ENCODE measurements at regions not wholly inside any gene's neighbourhood (a gene's known extent, or its start where the extent isn't known, plus 50 kb on each side); places are given as distances from the start of the nearest gene placed in this dataset.

- H3K4me3 ChIP-seq (ENCODE audit: low read depth, low read length) = no peak overlapping the region
- no peak for TF ChIP-seq CTCF (IDR thresholded peaks at IDR 0.05; ENCODE audit: low read depth, low read length, missing control alignments)
- H3K36me3 ChIP-seq (replicated peaks) = no peaks in the 10 kb centered on the region
- H3K27me3 ChIP-seq (replicated peaks) = no peaks in the 10 kb centered on the region
- no peak overlapping the region for H3K27ac ChIP-seq
- DNase-seq = no peak
- in situ Hi-C loops (cut with HindIII; ENCODE audit: low pct_ligation_motif_present, low sequenced_read_pairs) = no loop called here
These were observed 261.5 kb downstream of the SNX10 start for GRCh38 chr7:26553128-26553527.

- H3K27me3 ChIP-seq (replicated peaks) = no peaks in the 10 kb centered on the region
- DNase-seq = no peak
- no peak overlapping the region for H3K27ac ChIP-seq
- in situ Hi-C loops (cut with HindIII; ENCODE audit: low pct_ligation_motif_present, low sequenced_read_pairs) = no loop called here
- TF ChIP-seq CTCF (IDR thresholded peaks at IDR 0.05; ENCODE audit: low read depth, low read length, missing control alignments) = no peak
- no peak overlapping the region for H3K4me3 ChIP-seq (ENCODE audit: low read depth, low read length)
- H3K36me3 ChIP-seq (replicated peaks) = no peaks in the 10 kb centered on the region
These were observed 261.9 kb downstream of the SNX10 start for GRCh38 chr7:26553582-26553981.

GRCh38 chr7:26554952-26555351 is 263.3 kb downstream of the SNX10 start:
- no peaks in the 10 kb centered on the region for H3K36me3 ChIP-seq (replicated peaks)
- no peak overlapping the region for H3K27ac ChIP-seq
- in situ Hi-C loops (cut with HindIII; ENCODE audit: low pct_ligation_motif_present, low sequenced_read_pairs) = no loop called here
- DNase-seq = no peak
- no peak for TF ChIP-seq CTCF (IDR thresholded peaks at IDR 0.05; ENCODE audit: low read depth, low read length, missing control alignments)
- H3K4me3 ChIP-seq (ENCODE audit: low read depth, low read length) = no peak overlapping the region
- no peaks in the 10 kb centered on the region for H3K27me3 ChIP-seq (replicated peaks)

- H3K27ac ChIP-seq = no peak overlapping the region
- H3K36me3 ChIP-seq (replicated peaks) = no peaks in the 10 kb centered on the region
- H3K27me3 ChIP-seq (replicated peaks) = no peaks in the 10 kb centered on the region
- TF ChIP-seq CTCF (IDR thresholded peaks at IDR 0.05; ENCODE audit: low read depth, low read length, missing control alignments) = no peak
- no peak for DNase-seq
- H3K4me3 ChIP-seq (ENCODE audit: low read depth, low read length) = no peak overlapping the region
- in situ Hi-C loops (cut with HindIII; ENCODE audit: low pct_ligation_motif_present, low sequenced_read_pairs) = no loop called here
These were observed 264.6 kb downstream of the SNX10 start for GRCh38 chr7:26556061-26556881.

GRCh38 chr7:26560526-26561256 is 269.0 kb downstream of the SNX10 start:
- in situ Hi-C loops (cut with HindIII; ENCODE audit: low pct_ligation_motif_present, low sequenced_read_pairs) = no loop called here
- no peak overlapping the region for H3K4me3 ChIP-seq (ENCODE audit: low read depth, low read length)
- H3K27ac ChIP-seq = no peak overlapping the region
- no peaks in the 10 kb centered on the region for H3K36me3 ChIP-seq (replicated peaks)
- no peaks in the 10 kb centered on the region for H3K27me3 ChIP-seq (replicated peaks)
- no peak for TF ChIP-seq CTCF (IDR thresholded peaks at IDR 0.05; ENCODE audit: low read depth, low read length, missing control alignments)
- no peak for DNase-seq
